CD8-positive, alpha-beta memory T cell (primary cell): ENCODE measurements at regions not wholly inside any gene's neighbourhood (a gene's known extent, or its start where the extent isn't known, plus 50 kb on each side); places are given as distances from the start of the nearest gene placed in this dataset.

Source experiments
- CTCF ChIA-PET: fragments of 350-600 bp; sonication (Branson Sonifier 250); formaldehyde crosslinking; loops from one replicate; lab custom pipeline; 2021; ENCODE audit warnings: antibody characterized with exemption; lab: Charles Lee
- POLR2A ChIA-PET: fragments of 350-600 bp; sonication (Branson Sonifier 250); formaldehyde crosslinking; loops from one replicate; lab custom pipeline; 2021; ENCODE audit warnings: antibody characterized with exemption; lab: Charles Lee
- DNase-seq, 5 donors: peaks; one replicate each; pipeline versions ENCODE4 v3.0.0 to v3.0.0-alpha.2; 2020 to 2022; ENCODE audit warnings: mixed read lengths in 1 of 5
- H3K27ac ChIP-seq: one replicate; pipeline ENCODE4 v1.7.0; 2013; ENCODE audit warnings: low read depth, mild to moderate bottlenecking, low read length, moderate library complexity
- H3K27me3 ChIP-seq: 2 replicates; pipeline ENCODE4 v1.7.0; 2013; ENCODE audit warnings: low read length, mild to moderate bottlenecking; ENCODE audit not compliant: insufficient read depth, poor library complexity, severe bottlenecking
- H3K36me3 ChIP-seq: 2 replicates; pipeline ENCODE4 v1.7.0; 2013; ENCODE audit warnings: mild to moderate bottlenecking, low read length, moderate library complexity; ENCODE audit not compliant: insufficient read depth
- H3K4me1 ChIP-seq: 2 replicates; pipeline ENCODE4 v1.7.0; 2013; ENCODE audit warnings: mild to moderate bottlenecking, low read length, moderate library complexity; ENCODE audit not compliant: insufficient read depth
- H3K4me3 ChIP-seq: 2 replicates; pipeline ENCODE4 v1.7.0; 2013; ENCODE audit warnings: mild to moderate bottlenecking, low read length
- H3K9me3 ChIP-seq: 2 replicates; pipeline ENCODE4 v1.7.0; 2013; ENCODE audit warnings: mild to moderate bottlenecking, low read length
- H3K27ac Mint-ChIP-seq, 8 donors: one replicate each; pipeline ENCODE4 v1.8.0; 2020 to 2021; ENCODE audit warnings: mixed read lengths in 8 of 8, mild to moderate bottlenecking in 6 of 8, inconsistent platforms in 3 of 8, moderate library complexity in 3 of 8
- H3K27me3 Mint-ChIP-seq, 2 donors: one replicate each; pipeline ENCODE4 v1.8.0; 2020 to 2021; ENCODE audit warnings: mixed read lengths in 2 of 2, mild to moderate bottlenecking in 1 of 2, moderate library complexity in 1 of 2
- H3K36me3 Mint-ChIP-seq, 3 donors: one replicate each; pipeline ENCODE4 v1.8.0; 2020 to 2021; ENCODE audit warnings: mixed read lengths in 3 of 3, inconsistent platforms in 1 of 3, mild to moderate bottlenecking in 1 of 3
- H3K4me1 Mint-ChIP-seq, 3 donors: one replicate each; pipeline ENCODE4 v1.8.0; 2020 to 2021; ENCODE audit warnings: mixed read lengths in 3 of 3, inconsistent platforms in 1 of 3, mild to moderate bottlenecking in 1 of 3
- H3K4me3 Mint-ChIP-seq, 7 donors: one replicate each; pipeline ENCODE4 v1.8.0; 2020 to 2021; ENCODE audit warnings: mixed read lengths in 7 of 7, mild to moderate bottlenecking in 6 of 7, moderate library complexity in 4 of 7, inconsistent platforms in 2 of 7
- H3K9me3 Mint-ChIP-seq, 5 donors: one replicate each; pipeline ENCODE4 v1.8.0; 2020 to 2022; ENCODE audit warnings: mixed read lengths in 5 of 5, mild to moderate bottlenecking in 3 of 5, moderate library complexity in 2 of 5, inconsistent platforms in 1 of 5

GRCh38 chr5:156272139-156272538 lies 54.8 kb upstream of the SGCD start:
- ChIA-PET CTCF (no interaction called here), POLR2A (no interaction called here)
- peaks cover 0 to 16% (median 6%) of the 10 kb centered on the region in 5 donors for H3K9me3 Mint-ChIP-seq
- Histone ChIP-seq H3K4me1 (no peaks in the 10 kb centered on the region), H3K9me3 (no peaks in the 10 kb centered on the region), H3K36me3 (no peaks in the 10 kb centered on the region), H3K27me3 (no peaks in the 10 kb centered on the region), H3K4me3 (no peak overlapping the region), H3K27ac (no peak overlapping the region)
- H3K27me3 Mint-ChIP-seq: no peaks in the 10 kb centered on the region
- no peak overlapping the region for H3K27ac Mint-ChIP-seq
- H3K4me1 Mint-ChIP-seq: no peaks in the 10 kb centered on the region
- peaks cover 0 to 4% (median 0%) of the 10 kb centered on the region in 3 donors for H3K36me3 Mint-ChIP-seq
- DNase-seq: no peak
- no peak overlapping the region for H3K4me3 Mint-ChIP-seq

GRCh38 chr5:156273325-156273724 lies 53.6 kb upstream of the SGCD start:
- H3K9me3 Mint-ChIP-seq: peaks cover 0 to 13% (median 6%) of the 10 kb centered on the region in 5 donors
- no peaks in the 10 kb centered on the region for H3K36me3 ChIP-seq
- H3K27ac ChIP-seq: no peak overlapping the region
- H3K27me3 ChIP-seq: no peaks in the 10 kb centered on the region
- H3K27ac Mint-ChIP-seq: no peak overlapping the region
- no peaks in the 10 kb centered on the region for H3K9me3 ChIP-seq
- DNase-seq: no peak
- no peak overlapping the region for H3K4me3 ChIP-seq
- H3K27me3 Mint-ChIP-seq: no peaks in the 10 kb centered on the region
- H3K4me1 Mint-ChIP-seq: no peaks in the 10 kb centered on the region
- POLR2A ChIA-PET: no interaction called here
- no peak overlapping the region for H3K4me3 Mint-ChIP-seq
- H3K36me3 Mint-ChIP-seq: peaks cover 0 to 4% (median 0%) of the 10 kb centered on the region in 3 donors
- CTCF ChIA-PET: no interaction called here
- H3K4me1 ChIP-seq: no peaks in the 10 kb centered on the region

GRCh38 chr5:156274453-156274852 lies 52.5 kb upstream of the SGCD start:
- no peaks in the 10 kb centered on the region for H3K4me1 Mint-ChIP-seq
- CTCF ChIA-PET: no interaction called here

More at GRCh38 chr5:156274453-156274852, 52.5 kb upstream of the SGCD start:
- Mint-ChIP-seq H3K27ac (no peak overlapping the region), H3K27me3 (no peaks in the 10 kb centered on the region), H3K9me3 (peaks cover 0 to 9% (median 6%) of the 10 kb centered on the region in 5 donors), H3K36me3 (peaks cover 0 to 4% (median 0%) of the 10 kb centered on the region in 3 donors), H3K4me3 (no peak overlapping the region)
- H3K4me3 ChIP-seq: no peak overlapping the region
- no peaks in the 10 kb centered on the region for H3K36me3 ChIP-seq
- no peak overlapping the region for H3K27ac ChIP-seq
- no peaks in the 10 kb centered on the region for H3K27me3 ChIP-seq
- POLR2A ChIA-PET: no interaction called here
- DNase-seq: no peak
- no peaks in the 10 kb centered on the region for H3K4me1 ChIP-seq
- H3K9me3 ChIP-seq: no peaks in the 10 kb centered on the region
